ENCODE measurements at regions not wholly inside any gene's neighbourhood (a gene's known extent, or its start where the extent isn't known, plus 50 kb on each side); places are given as distances from the start of the nearest gene placed in this dataset.

DNA sequence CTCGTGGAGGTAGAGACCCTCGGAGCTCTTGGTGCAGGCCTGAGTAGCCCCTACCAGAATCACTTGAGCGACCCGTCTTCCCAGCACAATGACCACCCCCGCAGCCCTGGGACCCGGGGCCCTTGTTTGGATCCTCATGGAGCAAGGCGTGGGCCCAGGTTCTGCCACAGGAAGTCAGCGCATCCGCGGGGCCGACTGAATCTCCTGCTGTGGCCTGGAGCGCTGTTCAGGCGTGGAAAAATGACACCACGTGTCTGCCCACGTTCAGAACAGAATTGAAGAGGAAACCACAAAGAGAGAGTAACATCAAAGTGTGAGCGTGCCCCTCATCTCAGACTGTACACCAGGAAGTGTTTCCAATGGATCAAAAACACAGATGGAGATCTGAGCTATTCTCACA lies 1479.2 kb downstream of the TBC1D22A start:
- DNase-seq (ENCODE audit: low read depth in 2 of 2): no peak

DNA sequence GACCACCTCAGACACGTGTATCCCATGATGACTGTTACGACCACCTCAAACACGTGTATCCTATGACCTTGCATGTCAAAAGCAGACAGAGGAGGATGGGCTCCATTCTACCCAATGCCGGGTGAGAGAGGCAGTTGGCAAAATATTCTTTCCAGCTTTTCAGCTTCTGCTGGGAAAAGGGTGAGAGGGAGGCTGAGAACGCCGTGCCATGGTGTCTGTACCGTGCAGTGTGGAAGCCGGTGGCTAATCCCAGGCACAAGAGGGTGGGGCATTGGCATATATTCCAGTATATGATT lies 1478.4 kb downstream of the TBC1D22A start:
- no peak for DNase-seq (ENCODE audit: low read depth in 2 of 2)

DNA sequence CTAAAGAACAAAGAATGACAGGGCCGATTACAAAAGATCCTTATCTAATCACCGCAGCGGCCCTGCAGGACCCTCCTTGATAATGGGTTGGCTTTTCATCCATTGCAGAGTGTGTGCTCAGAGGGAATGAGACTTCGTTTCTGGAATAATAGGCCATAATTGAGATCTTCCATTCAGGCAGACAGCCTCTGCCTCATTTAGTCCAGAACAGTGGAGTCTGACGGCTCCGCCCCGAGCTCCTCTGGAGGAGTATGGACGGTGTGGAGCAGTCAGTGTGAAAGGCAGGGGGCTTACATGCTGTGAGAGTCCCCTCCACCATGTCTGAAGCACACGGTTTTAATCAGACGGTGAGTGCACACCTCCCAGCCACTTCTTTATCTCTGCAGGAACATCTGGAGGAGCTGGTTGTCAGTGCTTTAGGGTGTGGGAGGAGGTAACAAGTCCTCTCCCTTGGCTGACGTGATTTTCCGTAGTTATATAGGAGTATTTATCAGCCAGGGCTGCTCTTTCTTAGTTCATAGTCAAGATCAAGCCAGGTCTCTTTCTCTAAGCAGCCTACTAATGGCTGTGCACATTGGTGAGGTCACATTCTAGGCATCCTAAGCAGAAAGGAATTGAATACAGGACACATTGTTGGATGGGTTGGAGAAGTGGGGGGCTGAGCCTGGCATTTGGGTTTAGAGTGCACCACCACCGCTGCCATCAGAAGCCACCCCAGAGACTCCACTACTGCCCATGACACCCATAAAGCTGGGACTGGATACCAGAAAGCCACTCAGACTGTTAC lies 1477.9 kb downstream of the TBC1D22A start:
- DNase-seq (ENCODE audit: low read depth in 2 of 2): no peak

DNA sequence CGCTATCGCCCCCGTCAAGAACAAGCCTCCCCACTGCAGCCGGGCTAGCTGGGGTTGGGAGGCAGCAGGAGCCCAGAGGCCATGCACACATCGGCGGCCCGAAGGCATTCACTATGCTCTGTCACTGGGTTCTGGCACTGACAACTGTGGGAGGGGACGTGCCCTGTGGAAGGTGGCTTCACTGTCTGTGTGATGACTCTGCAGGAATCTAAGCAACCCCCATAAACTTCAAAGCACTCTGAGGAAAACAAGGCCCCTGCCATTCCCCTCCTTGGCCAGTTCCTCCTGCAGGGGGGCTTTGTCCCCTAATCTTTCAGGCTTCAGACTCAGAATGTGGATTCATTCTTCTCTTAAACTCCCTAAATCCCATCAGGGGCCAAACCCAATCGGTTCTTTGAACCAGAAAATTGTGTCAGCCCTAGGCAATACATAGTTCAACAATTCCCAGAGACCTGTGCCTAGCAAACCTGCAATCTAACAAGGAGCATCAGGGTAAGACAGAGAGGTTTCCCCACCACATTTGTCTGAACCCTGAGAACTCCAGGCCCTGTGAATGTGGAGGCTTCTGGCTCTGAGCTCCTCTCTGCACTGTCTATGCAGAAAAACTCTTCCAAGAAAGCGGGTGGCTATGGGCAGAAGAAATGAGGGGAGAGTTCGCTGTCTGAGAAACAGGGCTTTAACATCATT lies 1477.2 kb downstream of the TBC1D22A start:
- DNase-seq (ENCODE audit: low read depth in 2 of 2): no peak

DNA sequence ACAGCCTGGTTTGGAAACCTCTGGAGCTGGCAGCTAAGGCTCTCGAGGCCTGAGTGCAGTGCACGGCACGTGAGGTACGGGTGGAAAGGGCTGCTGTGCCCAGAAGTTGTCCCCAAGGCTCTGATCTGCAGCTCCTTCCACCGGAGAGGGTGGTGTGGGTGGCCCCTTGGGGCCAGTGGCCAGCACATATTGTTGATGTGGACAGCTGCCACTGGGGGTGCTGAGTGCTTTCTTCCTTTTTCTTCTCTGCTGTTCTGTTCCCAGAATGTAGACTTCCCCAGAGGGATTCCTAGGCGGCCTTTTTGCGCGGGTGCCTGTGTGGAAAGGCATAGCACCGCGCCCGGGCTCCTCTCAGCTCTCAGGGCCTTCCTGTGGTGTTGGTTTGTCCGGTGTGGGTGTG lies 1476.5 kb downstream of the TBC1D22A start:
- no peak for DNase-seq (ENCODE audit: low read depth in 2 of 2)

DNA sequence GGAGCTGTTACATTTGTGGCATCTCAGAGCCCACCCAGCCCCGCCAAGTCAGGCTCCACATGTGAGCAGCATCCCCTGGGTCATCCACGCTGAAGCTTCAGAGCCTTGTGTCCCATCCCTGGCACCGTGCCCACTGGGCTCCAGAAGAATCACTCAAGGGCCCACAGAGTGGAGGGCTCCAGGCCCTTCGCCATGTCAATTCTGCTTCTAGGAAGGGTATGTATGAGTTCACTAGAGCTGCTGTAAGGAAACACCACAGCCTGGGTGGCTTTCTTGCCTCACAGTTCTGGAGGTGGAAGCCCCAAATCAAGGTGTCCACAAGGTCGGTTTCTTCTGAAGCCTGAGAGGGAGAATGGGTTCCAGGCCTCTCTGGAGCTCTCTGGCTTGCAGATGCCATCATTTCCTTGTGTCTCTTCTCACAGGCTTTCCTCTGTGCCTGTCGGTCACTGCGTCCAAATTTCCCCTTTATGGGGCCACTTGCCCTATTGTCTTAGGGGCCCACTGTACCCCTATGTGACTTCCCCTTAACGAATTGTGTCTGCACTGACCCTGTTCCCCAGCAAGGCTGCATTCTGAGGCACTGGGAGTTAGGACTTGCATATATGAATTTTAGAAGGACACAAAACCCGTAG lies 1476.0 kb downstream of the TBC1D22A start:
- DNase-seq (ENCODE audit: low read depth in 2 of 2): no peak

DNA sequence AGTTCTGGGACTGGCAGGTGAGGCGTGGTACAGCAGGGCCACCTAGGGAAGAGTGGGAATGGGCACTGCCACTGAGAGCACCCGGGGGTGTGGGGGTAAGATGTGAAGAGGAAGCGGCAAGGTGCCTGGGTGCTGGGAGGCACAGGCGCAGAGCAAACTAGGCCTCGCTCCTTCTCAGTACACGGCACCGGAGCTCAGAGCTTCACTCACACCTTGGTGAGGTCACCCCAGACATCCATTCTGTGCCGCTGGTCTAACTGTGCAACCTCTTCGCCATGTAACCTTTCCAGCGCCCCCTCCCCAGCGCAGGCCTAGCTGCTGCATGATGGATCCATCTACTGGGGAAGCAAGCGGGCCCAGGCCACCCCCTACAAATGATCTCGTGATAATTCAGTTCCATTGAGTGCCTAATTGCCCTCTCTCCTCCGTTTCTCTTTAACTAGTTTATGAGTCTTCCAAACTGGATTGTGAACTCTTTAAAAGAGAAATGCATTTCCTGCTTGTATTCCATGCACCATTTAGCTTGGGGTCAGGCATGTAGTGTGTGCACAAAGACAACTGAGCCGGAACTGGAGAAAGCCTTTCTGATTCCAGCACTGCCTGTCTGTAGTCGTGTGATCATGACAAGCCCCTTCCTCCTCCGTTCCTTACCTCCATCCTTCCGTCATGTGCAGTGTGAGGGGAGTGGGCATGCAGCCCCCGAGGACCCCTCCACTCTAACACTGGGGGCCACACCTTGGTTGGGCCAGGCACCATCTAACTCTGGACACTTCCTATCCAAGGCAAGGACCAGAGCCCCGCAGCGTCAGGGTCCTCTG lies 1475.2 kb downstream of the TBC1D22A start:
- DNase-seq (ENCODE audit: low read depth in 2 of 2): no peak

DNA sequence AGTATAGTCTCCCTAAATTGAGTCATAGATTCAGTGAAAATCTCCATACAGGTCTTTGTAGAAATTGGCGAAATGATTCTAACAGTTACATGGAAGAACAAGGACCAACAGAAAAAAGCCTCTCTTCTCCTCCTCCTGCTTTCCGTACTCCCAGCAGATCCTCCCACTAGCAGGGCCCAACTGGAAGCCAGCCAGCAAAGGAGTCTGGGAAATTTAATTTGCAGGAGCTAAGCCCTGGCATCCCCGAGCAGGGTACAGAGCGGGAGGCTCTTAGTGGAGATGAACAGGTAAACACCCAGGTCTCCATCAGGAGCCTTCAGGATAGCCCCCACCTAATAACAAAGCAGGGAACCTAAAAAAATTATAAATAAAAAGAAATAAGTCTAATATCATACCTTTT lies 1473.8 kb downstream of the TBC1D22A start:
- no peak for DNase-seq (ENCODE audit: low read depth in 2 of 2)

DNA sequence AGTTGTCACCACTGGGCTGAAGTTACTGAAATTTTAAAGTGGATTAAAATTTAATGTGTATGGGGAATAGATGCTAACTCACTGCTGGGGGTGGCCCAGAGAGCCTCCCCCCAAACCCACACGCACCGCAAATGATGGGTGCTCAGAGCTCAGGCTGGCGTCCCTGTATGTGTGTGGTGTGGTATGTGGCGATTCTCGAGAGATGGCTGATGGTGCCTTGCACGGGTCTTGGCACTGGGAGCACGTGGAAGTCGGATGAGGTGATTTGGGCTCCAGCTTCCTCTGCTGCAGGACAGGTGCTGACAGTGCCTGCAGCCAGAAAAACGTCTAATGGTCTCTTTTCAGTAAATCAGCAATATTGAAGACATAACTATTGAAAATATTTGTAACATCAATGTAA lies 1473.3 kb downstream of the TBC1D22A start:
- DNase-seq (ENCODE audit: low read depth in 2 of 2): no peak

DNA sequence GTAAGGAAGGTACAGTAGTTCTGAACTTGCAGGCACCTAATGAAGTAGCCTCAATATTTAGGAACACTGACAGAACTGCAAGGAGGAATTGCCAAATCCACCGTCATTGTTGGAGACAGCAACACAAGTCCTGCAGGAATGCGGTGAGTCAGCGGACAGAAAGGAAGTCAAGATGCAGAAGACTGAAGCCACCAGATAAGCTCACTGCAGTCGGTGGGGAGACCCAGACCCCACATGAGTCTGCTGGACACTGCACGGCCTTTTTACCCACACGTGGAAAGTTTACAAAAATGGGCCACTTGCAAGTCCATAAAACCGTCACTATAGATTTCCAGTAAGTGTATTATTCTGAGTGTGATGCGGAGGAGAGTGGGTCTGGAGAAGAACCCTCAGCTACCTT lies 1471.6 kb downstream of the TBC1D22A start:
- no peak for DNase-seq (ENCODE audit: low read depth in 2 of 2)

DNA sequence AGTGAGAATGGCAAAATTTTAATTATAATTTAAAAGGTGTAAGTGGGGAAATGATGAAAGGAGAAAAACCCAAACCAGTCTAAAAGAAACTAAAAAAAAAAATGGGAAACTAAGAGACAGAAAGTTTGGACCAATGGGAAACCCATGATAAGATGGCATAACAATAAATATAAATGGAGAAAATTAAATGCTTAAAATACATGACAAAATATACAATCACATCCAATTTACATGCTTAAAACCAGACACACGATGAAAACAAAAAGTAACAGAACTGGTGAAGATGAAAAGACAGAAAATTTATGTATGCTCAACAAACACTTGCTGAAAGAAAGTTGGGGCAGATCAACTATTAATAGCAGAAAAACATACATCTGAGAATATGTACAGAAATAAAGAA lies 1471.1 kb downstream of the TBC1D22A start:
- no peak for DNase-seq (ENCODE audit: low read depth in 2 of 2)

DNA sequence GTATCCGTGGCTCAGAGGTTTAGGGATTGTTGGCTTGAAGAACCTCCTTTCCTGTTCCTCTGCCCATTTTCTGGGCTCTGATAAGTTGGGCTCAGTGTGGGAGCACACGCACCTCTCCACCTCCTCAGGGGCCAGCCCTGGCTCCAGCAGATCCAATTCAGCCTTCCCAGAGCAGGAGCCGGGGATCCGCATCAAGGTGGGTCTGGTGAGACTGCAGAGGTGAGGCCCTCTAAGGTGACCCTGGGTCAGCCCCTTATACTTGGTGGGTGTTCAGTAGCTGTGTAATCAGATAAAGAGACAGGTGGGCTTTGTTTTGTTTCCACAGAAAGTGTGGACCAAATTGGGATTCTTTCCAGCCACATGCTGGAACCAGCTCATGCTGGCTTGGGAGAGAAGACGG lies 1466.0 kb downstream of the TBC1D22A start:
- DNase-seq (ENCODE audit: low read depth in 2 of 2): no peak

DNA sequence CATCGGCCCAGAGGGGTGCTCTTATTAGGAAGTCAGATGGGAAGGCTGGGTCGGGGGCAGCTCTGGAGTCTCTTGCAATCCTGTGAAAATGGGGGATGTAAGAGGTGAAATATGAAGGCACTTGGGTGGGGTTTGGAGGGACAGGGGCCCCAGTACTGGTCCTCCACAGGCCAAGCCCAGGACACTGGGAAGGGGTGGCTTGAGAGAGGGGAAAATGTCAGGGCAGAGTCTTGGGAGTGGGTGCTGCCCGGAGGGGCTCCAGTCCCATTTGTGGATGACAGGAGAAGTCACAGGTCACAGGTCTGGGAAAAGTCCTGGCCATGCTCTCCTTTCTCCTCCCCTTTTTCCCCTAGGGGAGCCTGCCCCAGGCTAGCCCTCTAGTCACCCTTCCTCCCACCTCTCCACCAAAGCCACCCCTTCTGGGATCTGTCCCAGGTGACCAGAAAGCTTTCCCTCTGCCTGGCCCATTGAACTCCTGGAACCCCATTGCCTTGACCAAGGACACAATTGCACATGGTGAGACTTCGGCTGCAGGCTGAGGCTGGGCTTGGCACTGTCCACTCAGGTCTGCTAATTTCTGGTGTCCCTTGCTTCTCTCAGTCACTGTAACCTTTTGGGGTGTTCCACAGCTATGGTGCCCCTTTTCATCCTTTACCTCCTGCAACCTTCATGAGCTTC lies 1465.0 kb downstream of the TBC1D22A start:
- DNase-seq (ENCODE audit: low read depth in 2 of 2): no peak

DNA sequence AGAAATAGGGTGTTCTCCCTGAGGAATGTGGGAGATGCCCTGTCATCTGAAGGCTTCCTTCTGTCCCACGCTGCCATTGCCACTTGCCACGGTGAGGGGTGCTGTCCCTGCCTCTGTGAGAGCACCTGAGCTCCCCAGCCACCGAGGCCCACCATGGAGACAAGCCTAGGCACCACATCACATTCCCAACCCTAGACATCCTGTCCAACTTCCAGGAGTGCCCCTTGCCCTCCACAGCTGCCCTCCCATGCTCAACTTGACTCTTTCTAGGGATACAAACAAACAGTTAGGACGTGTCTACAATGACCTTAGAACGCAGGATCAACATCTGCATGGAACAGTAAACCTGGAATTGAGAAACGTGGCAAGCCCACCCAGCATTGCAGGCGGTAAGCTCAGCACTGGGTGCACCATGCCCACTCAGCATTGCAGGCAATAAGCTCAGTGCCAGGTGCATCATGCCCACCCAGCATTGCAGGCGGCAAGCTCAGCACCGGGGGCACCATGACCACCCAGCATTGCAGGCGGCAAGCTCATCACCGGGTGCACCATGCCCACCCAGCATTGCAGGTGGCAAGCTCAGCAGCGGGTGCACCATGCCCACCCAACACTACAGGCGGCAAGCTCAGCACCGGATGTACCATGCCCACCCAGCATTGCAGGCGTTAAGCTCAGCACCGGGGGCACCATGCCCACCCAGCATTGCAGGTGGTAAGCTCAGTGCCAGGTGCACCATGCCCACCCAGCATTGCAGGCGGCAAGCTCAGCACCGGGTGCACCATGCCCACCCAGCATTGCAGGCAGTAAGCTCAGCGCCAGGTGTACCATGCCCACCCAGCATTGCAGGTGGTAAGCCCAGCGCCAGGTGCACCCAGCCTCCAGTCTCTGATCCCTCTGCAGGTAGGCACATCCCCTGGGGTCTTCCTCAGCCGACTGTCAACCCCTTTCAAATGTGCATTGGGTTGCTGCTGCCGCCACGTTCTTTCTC lies 1463.9 kb downstream of the TBC1D22A start:
- no peak for DNase-seq (ENCODE audit: low read depth in 2 of 2)

DNA sequence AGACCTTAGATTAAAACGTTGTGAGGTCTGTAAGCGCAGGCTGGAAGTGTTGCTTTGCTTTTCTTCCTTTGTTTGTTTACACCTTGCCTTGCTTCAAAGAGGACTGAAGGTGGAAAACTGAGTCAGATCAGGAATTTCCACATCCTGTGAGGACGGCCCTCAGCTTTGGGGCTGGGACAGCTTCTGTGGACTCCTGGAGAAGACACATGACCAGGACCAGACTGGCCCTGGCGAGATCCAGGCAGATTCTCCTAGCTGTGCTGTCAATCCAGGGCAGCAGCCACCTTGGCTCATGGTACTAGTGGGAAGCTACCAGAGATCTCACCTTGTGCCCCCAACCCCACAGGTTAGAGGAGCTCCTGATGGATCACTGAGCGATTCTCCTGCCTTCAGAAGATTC lies 1461.9 kb downstream of the TBC1D22A start:
- no peak for DNase-seq (ENCODE audit: low read depth in 2 of 2)

DNA sequence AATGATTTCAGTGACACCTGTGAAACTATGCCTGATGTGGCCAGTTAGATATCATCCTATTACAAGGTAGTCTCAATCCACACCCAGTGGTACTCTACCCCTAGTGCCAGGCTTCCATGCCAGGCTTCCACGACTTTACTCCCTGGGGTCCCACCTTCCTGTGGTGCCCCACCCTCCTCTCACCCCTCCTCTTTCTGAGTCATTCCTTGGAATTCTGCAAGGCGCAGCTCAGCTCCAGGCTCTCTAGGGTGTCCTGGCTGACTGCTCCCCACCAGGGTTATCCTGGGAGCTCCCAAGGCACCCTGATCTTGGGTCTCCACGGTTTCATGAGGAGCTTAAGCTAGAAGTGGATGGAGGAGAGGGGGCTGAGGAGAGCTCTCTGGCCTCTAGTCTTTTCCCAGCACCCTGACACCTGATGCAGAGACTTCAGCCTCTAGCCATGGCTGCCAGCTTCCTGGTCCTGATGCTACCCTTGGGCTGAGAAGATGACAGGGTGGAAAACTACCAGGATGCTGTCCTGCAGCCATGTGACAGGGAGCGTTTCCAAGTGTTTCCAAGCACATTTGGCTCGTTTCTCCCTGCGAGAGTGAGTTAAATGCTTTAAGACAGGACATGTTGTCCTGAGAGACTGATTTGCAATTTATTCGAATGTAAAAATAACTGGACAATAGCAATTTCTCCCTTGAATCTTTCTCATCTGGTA lies 1461.2 kb downstream of the TBC1D22A start:
- no peak for DNase-seq (ENCODE audit: low read depth in 2 of 2)

DNA sequence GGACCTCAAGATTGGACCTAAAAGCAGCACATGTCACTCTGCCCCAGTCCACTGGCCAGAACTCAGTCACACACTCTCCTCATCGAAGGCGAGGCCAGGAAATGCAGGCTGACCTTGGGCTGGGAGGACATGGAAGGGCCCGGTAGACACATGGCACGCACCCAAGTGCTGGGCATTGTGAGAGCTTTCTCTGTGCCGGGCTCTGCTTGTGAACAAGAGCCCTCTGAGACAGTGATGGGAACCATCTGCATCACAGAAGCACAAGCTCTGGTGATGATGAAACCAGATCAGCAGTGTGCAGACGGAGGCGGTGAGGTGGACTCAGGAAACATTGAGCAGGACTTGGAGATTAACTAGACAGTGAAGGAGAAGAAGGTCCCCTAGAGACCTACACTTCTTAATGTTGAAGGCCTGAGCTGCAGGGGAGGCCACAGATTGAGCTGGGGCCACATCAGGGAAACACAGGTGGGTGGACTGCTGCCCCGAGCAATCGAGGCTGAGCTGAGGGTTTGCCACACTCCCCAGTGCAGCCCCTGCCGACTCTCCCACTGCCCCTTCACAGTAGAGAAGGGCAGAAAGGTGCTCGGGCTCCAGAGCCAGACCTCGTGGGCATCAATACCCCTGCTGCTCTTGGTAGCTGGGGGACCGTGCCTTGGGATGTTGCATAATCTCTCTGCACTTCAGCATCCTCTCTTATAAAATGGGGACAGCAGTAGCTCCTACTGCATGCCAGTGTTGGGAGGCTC lies 1460.5 kb downstream of the TBC1D22A start:
- DNase-seq (ENCODE audit: low read depth in 2 of 2): no peak

DNA sequence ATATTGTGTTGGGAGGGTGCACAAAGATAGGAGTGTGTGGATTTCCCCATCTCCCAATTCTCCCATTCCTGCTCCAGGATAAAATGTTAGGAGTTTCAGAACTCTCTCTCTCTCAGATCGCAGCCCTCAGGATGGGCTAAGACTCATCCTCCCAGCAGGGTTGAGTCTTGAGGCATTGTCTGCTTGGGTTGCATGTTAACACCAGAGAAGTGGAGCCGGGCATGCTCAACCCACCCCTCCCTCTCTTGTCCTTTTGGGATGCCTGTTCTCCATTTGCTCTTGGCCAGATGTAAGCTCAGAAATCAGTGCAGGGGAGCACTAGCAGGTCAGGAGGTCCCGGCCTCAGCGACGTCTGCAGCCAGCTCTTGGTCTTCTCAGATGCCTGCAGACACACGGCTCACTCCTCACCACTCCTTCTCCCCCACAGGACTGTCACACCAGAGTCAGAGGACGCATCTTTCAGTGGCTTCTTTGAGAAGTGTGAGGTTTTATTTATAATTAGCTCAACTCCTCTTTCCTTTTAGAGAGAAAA lies 1456.5 kb downstream of the TBC1D22A start:
- no peak for DNase-seq (ENCODE audit: low read depth in 2 of 2)

DNA sequence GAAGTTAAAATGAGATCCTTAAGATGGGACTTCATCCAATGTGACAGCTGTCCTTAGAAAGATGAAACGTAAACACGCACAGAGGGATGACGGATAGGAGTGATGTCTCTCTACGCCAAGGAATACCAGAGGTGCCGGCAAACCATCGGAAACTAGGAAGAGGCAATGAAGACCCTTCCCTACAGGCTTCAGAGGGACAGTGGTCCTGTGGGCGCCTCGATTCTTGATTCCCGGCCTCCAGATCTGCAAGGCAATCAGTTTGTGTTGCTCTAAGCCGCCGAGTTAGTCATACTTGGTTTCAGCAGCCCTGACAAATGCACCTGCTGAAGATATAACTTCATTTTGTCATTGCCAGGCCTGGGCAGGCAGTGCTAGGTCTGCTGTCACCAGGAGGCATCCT lies 1455.1 kb downstream of the TBC1D22A start:
- DNase-seq (ENCODE audit: low read depth in 2 of 2): no peak
